ENCODE measurements at regions not wholly inside any gene's neighbourhood (a gene's known extent, or its start where the extent isn't known, plus 50 kb on each side); places are given as distances from the start of the nearest gene placed in this dataset.
"Not testable (repeated sequence)": the region's sequence is repeated elsewhere in the genome, so short reads cannot be mapped to it uniquely, and the experiment has no call there.

GRCh38 chr9:63729021-63729420, 1556.0 kb downstream of the FOXD4L5 start:
- TF ChIP-seq ZNF274 (IDR thresholded peaks at IDR 0.05; ENCODE audit: low read depth, low read length); EZH2 (IDR thresholded peaks at IDR 0.05); POLR2A (IDR thresholded peaks at IDR 0.05; ENCODE audit: borderline replicate concordance, extremely low read depth, insufficient read depth, insufficient read length); SP1 (IDR thresholded peaks at IDR 0.05; ENCODE audit: low read depth): not testable (repeated sequence)
- peak in 2 of 3 experiments; percentile 48 to 61; a peak in 4 of 6 replicates for TF ChIP-seq CTCF (IDR thresholded peaks at IDR 0.05 in 2 of 3, conservative IDR thresholded peaks at IDR 0.05 in 1 of 3; ENCODE audit: borderline replicate concordance in 1 of 3, insufficient read depth in 1 of 3, low read depth in 2 of 3, low read length in 2 of 3)
- TF ChIP-seq, protein P1, sequence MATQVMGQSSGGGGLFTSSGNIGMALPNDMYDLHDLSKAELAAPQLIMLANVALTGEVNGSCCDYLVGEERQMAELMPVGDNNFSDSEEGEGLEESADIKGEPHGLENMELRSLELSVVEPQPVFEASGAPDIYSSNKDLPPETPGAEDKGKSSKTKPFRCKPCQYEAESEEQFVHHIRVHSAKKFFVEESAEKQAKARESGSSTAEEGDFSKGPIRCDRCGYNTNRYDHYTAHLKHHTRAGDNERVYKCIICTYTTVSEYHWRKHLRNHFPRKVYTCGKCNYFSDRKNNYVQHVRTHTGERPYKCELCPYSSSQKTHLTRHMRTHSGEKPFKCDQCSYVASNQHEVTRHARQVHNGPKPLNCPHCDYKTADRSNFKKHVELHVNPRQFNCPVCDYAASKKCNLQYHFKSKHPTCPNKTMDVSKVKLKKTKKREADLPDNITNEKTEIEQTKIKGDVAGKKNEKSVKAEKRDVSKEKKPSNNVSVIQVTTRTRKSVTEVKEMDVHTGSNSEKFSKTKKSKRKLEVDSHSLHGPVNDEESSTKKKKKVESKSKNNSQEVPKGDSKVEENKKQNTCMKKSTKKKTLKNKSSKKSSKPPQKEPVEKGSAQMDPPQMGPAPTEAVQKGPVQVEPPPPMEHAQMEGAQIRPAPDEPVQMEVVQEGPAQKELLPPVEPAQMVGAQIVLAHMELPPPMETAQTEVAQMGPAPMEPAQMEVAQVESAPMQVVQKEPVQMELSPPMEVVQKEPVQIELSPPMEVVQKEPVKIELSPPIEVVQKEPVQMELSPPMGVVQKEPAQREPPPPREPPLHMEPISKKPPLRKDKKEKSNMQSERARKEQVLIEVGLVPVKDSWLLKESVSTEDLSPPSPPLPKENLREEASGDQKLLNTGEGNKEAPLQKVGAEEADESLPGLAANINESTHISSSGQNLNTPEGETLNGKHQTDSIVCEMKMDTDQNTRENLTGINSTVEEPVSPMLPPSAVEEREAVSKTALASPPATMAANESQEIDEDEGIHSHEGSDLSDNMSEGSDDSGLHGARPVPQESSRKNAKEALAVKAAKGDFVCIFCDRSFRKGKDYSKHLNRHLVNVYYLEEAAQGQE (IDR thresholded peaks at IDR 0.05; ENCODE audit: low read depth) = not testable (repeated sequence)
